A673 (cell line): ENCODE measurements at regions not wholly inside any gene's neighbourhood (a gene's known extent, or its start where the extent isn't known, plus 50 kb on each side); places are given as distances from the start of the nearest gene placed in this dataset.

Experiments used
- EZH2 ChIP-seq: fragments of 200-600 bp; sonication (generic); IDR thresholded peaks from 2 replicates; pipeline ENCODE4 v1.6.1; 2017; ENCODE audit warnings: borderline replicate concordance, low read depth, mild to moderate bottlenecking, mixed read lengths, antibody characterized with exemption, low read length; ENCODE audit not compliant: poor library complexity, severe bottlenecking
- TF ChIP-seq, protein P1 (sequence below): fragments of 300-800, 200-600 bp; sonication (generic); conservative IDR thresholded peaks from 2 replicates; pipeline ENCODE4 v1.5.1; 2017; ENCODE audit warnings: low read depth, mild to moderate bottlenecking, antibody characterized with exemption, low read length, moderate library complexity, mixed read lengths

- TF ChIP-seq, protein P1, sequence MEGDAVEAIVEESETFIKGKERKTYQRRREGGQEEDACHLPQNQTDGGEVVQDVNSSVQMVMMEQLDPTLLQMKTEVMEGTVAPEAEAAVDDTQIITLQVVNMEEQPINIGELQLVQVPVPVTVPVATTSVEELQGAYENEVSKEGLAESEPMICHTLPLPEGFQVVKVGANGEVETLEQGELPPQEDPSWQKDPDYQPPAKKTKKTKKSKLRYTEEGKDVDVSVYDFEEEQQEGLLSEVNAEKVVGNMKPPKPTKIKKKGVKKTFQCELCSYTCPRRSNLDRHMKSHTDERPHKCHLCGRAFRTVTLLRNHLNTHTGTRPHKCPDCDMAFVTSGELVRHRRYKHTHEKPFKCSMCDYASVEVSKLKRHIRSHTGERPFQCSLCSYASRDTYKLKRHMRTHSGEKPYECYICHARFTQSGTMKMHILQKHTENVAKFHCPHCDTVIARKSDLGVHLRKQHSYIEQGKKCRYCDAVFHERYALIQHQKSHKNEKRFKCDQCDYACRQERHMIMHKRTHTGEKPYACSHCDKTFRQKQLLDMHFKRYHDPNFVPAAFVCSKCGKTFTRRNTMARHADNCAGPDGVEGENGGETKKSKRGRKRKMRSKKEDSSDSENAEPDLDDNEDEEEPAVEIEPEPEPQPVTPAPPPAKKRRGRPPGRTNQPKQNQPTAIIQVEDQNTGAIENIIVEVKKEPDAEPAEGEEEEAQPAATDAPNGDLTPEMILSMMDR: no peak
- TF ChIP-seq EZH2: no peak
Measured at GRCh38 chr10:90051053-90051452, 349.7 kb downstream of the KIF20B start.
